ENCODE measurements at regions not wholly inside any gene's neighbourhood (a gene's known extent, or its start where the extent isn't known, plus 50 kb on each side); places are given as distances from the start of the nearest gene placed in this dataset.
A peak's percentile ranks its signal among the peaks of the same experiment; 100 is the strongest.

- Histone ChIP-seq H4K91ac (ENCODE audit: low read depth, low read length) (no peak overlapping the region), H3K79me2 (ENCODE audit: control insufficient read depth, insufficient read depth, low read length, poor library complexity) (no peaks in the 10 kb centered on the region), H4K8ac (ENCODE audit: low read depth, low read length) (no peak overlapping the region), H2AFZ (ENCODE audit: insufficient read depth, low read length, poor library complexity) (no peak overlapping the region), H2BK120ac (ENCODE audit: insufficient read depth, low read length, poor library complexity) (no peak overlapping the region), H3K14ac (ENCODE audit: low read length) (no peak overlapping the region), H2BK12ac (ENCODE audit: low read length) (no peak overlapping the region), H4K12ac (ENCODE audit: low read depth, low read length) (no peak overlapping the region), H3K4ac (ENCODE audit: low read depth, low read length) (no peak overlapping the region), H3K79me1 (ENCODE audit: low read length) (no peaks in the 10 kb centered on the region), H2BK5ac (ENCODE audit: low read depth, low read length, poor library complexity) (no peak overlapping the region), H3K4me3 (ENCODE audit: low read depth, low read length) (no peak overlapping the region), H3K23ac (ENCODE audit: low read length) (no peak overlapping the region), H3K27ac (ENCODE audit: low read depth, low read length) (no peak overlapping the region), H3K4me1 (ENCODE audit: control insufficient read depth in 1 of 2, insufficient read depth in 2 of 2, low read length in 2 of 2) (no peaks in the 10 kb centered on the region), H3K36me3 (ENCODE audit: control insufficient read depth in 1 of 2, insufficient read depth in 2 of 2, low read length in 2 of 2) (no peaks in the 10 kb centered on the region), H3K18ac (ENCODE audit: low read length) (no peak overlapping the region), H3K9me3 (ENCODE audit: insufficient read depth, low read depth, low read length) (peaks cover 3% of the 10 kb centered on the region), H2AK5ac (ENCODE audit: low read length) (no peak overlapping the region), H3K27me3 (ENCODE audit: insufficient read depth, low read length) (no peaks in the 10 kb centered on the region), H3K9ac (ENCODE audit: low read length) (no peak overlapping the region), H3K4me2 (ENCODE audit: low read length) (no peak overlapping the region)
- WGBS (ENCODE audit: extremely low coverage, insufficient coverage, insufficient read length), result no CpG with 5 or more reads among the region's 4 CpGs
- DNase-seq, result no peak
Measured at GRCh38 chr22:22035771-22036314, 53.3 kb upstream of the TOP3B start.

DNA sequence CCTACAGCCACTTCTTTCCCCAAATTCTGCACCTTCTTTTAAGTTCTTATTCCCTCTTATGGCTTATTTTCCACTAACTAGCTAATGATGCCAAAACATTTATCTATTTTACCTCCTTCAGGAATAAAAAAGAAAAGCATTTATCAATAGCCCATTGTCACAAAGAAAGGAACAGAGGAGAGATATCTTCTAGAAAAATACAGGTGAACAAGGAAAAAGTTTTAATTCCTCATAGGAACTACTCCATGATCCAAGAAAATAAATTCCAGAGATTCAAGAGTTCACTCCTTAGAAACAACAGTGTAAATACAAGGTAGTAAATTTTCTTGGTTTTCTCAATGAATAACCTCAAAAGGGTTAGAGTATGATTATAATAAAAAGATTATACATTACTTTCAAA lies 52.6 kb upstream of the TOP3B start:
- no peak overlapping the region for H4K12ac ChIP-seq (ENCODE audit: low read depth, low read length)
- no peaks in the 10 kb centered on the region for H3K36me3 ChIP-seq (ENCODE audit: control insufficient read depth in 1 of 2, insufficient read depth in 2 of 2, low read length in 2 of 2)
- no peak overlapping the region for H2AFZ ChIP-seq (ENCODE audit: insufficient read depth, low read length, poor library complexity)
- no peak overlapping the region for H4K8ac ChIP-seq (ENCODE audit: low read depth, low read length)
- no peak overlapping the region for H3K9ac ChIP-seq (ENCODE audit: low read length)
- H4K91ac ChIP-seq (ENCODE audit: low read depth, low read length), result no peak overlapping the region
- H2AK5ac ChIP-seq (ENCODE audit: low read length), result no peak overlapping the region
- no peaks in the 10 kb centered on the region for H3K4me1 ChIP-seq (ENCODE audit: control insufficient read depth in 1 of 2, insufficient read depth in 2 of 2, low read length in 2 of 2)
- H3K9me3 ChIP-seq (ENCODE audit: insufficient read depth, low read depth, low read length), result peaks cover 3% of the 10 kb centered on the region
- no peak overlapping the region for H3K4me3 ChIP-seq (ENCODE audit: low read depth, low read length)
- no peak overlapping the region for H3K14ac ChIP-seq (ENCODE audit: low read length)
- H2BK120ac ChIP-seq (ENCODE audit: insufficient read depth, low read length, poor library complexity), result no peak overlapping the region
- DNase-seq, result no peak
- no peak overlapping the region for H3K4ac ChIP-seq (ENCODE audit: low read depth, low read length)
- no peak overlapping the region for H3K27ac ChIP-seq (ENCODE audit: low read depth, low read length)
- no peak overlapping the region for H2BK5ac ChIP-seq (ENCODE audit: low read depth, low read length, poor library complexity)
- no peaks in the 10 kb centered on the region for H3K79me2 ChIP-seq (ENCODE audit: control insufficient read depth, insufficient read depth, low read length, poor library complexity)
- no peaks in the 10 kb centered on the region for H3K27me3 ChIP-seq (ENCODE audit: insufficient read depth, low read length)
- no peak overlapping the region for H3K23ac ChIP-seq (ENCODE audit: low read length)
- H3K79me1 ChIP-seq (ENCODE audit: low read length), result no peaks in the 10 kb centered on the region
- no peak overlapping the region for H2BK12ac ChIP-seq (ENCODE audit: low read length)
- no peak overlapping the region for H3K4me2 ChIP-seq (ENCODE audit: low read length)
- H3K18ac ChIP-seq (ENCODE audit: low read length), result no peak overlapping the region

- Histone ChIP-seq H3K79me2 (ENCODE audit: control insufficient read depth, insufficient read depth, low read length, poor library complexity) (no peaks in the 10 kb centered on the region), H3K18ac (ENCODE audit: low read length) (no peak overlapping the region), H4K8ac (ENCODE audit: low read depth, low read length) (no peak overlapping the region), H4K12ac (ENCODE audit: low read depth, low read length) (no peak overlapping the region), H2BK12ac (ENCODE audit: low read length) (no peak overlapping the region), H2AK5ac (ENCODE audit: low read length) (no peak overlapping the region), H3K4me2 (ENCODE audit: low read length) (no peak overlapping the region), H3K27me3 (ENCODE audit: insufficient read depth, low read length) (no peaks in the 10 kb centered on the region), H3K27ac (ENCODE audit: low read depth, low read length) (no peak overlapping the region), H2AFZ (ENCODE audit: insufficient read depth, low read length, poor library complexity) (no peak overlapping the region), H3K4ac (ENCODE audit: low read depth, low read length) (no peak overlapping the region), H3K4me1 (ENCODE audit: control insufficient read depth in 1 of 2, insufficient read depth in 2 of 2, low read length in 2 of 2) (no peaks in the 10 kb centered on the region), H2BK5ac (ENCODE audit: low read depth, low read length, poor library complexity) (no peak overlapping the region), H3K23ac (ENCODE audit: low read length) (no peak overlapping the region), H3K14ac (ENCODE audit: low read length) (no peak overlapping the region), H4K91ac (ENCODE audit: low read depth, low read length) (no peak overlapping the region), H3K36me3 (ENCODE audit: control insufficient read depth in 1 of 2, insufficient read depth in 2 of 2, low read length in 2 of 2) (no peaks in the 10 kb centered on the region), H2BK120ac (ENCODE audit: insufficient read depth, low read length, poor library complexity) (no peak overlapping the region), H3K4me3 (ENCODE audit: low read depth, low read length) (no peak overlapping the region), H3K79me1 (ENCODE audit: low read length) (no peaks in the 10 kb centered on the region), H3K9ac (ENCODE audit: low read length) (no peak overlapping the region), H3K9me3 (ENCODE audit: insufficient read depth, low read depth, low read length) (peaks cover 3% of the 10 kb centered on the region)
- DNase-seq, result peak in 1 of 2 donors; percentile 48
- no CpG with 5 or more reads among the region's 3 CpGs for WGBS (ENCODE audit: extremely low coverage, insufficient coverage, insufficient read length)
Measured at GRCh38 chr22:22034469-22035132, 52.0 kb upstream of the TOP3B start.

GRCh38 chr22:22033803-22034468 lies 51.3 kb upstream of the TOP3B start:
- no peak overlapping the region for H3K4ac ChIP-seq (ENCODE audit: low read depth, low read length)
- peak; percentile 83 to 93 for DNase-seq
- no peak overlapping the region for H3K14ac ChIP-seq (ENCODE audit: low read length)
- no peaks in the 10 kb centered on the region for H3K79me2 ChIP-seq (ENCODE audit: control insufficient read depth, insufficient read depth, low read length, poor library complexity)
- H4K12ac ChIP-seq (ENCODE audit: low read depth, low read length), result no peak overlapping the region
- H3K36me3 ChIP-seq (ENCODE audit: control insufficient read depth in 1 of 2, insufficient read depth in 2 of 2, low read length in 2 of 2), result no peaks in the 10 kb centered on the region
- no peak overlapping the region for H3K27ac ChIP-seq (ENCODE audit: low read depth, low read length)
- H3K9me3 ChIP-seq (ENCODE audit: insufficient read depth, low read depth, low read length), result peaks cover 3% of the 10 kb centered on the region
- no peak overlapping the region for H3K4me3 ChIP-seq (ENCODE audit: low read depth, low read length)
- H3K18ac ChIP-seq (ENCODE audit: low read length), result no peak overlapping the region
- H3K23ac ChIP-seq (ENCODE audit: low read length), result no peak overlapping the region
- H4K8ac ChIP-seq (ENCODE audit: low read depth, low read length), result no peak overlapping the region
- H3K9ac ChIP-seq (ENCODE audit: low read length), result no peak overlapping the region
- no peak overlapping the region for H4K91ac ChIP-seq (ENCODE audit: low read depth, low read length)
- no peak overlapping the region for H2BK12ac ChIP-seq (ENCODE audit: low read length)
- no peaks in the 10 kb centered on the region for H3K79me1 ChIP-seq (ENCODE audit: low read length)
- H2AK5ac ChIP-seq (ENCODE audit: low read length), result no peak overlapping the region
- H2BK120ac ChIP-seq (ENCODE audit: insufficient read depth, low read length, poor library complexity), result no peak overlapping the region
- no peak overlapping the region for H2BK5ac ChIP-seq (ENCODE audit: low read depth, low read length, poor library complexity)
- no peaks in the 10 kb centered on the region for H3K27me3 ChIP-seq (ENCODE audit: insufficient read depth, low read length)
- no peak overlapping the region for H3K4me2 ChIP-seq (ENCODE audit: low read length)
- H2AFZ ChIP-seq (ENCODE audit: insufficient read depth, low read length, poor library complexity), result no peak overlapping the region
- no CpG with 5 or more reads among the region's 5 CpGs for WGBS (ENCODE audit: extremely low coverage, insufficient coverage, insufficient read length)
- H3K4me1 ChIP-seq (ENCODE audit: control insufficient read depth in 1 of 2, insufficient read depth in 2 of 2, low read length in 2 of 2), result no peaks in the 10 kb centered on the region

Measured in trophoblast cell (in vitro differentiated cells and primary cell).